Hepatocyte (in vitro differentiated cells): ENCODE measurements at regions not wholly inside any gene's neighbourhood (a gene's known extent, or its start where the extent isn't known, plus 50 kb on each side); places are given as distances from the start of the nearest gene placed in this dataset.
A peak's percentile ranks its signal among the peaks of the same experiment; 100 is the strongest.
"Not testable (repeated sequence)": the region's sequence is repeated elsewhere in the genome, so short reads cannot be mapped to it uniquely, and the experiment has no call there.

Experiments used
- DNase-seq: peaks from one replicate; pipeline ENCODE4 v3.0.0-alpha.2; 2016; ENCODE audit warnings: low spot score
- H2AFZ ChIP-seq: fragments of 200-600 bp; sonication (generic); 2 replicates; pipeline ENCODE4 v1.6.0; 2016; ENCODE audit warnings: antibody characterized with exemption, mild to moderate bottlenecking
- H3K27ac ChIP-seq: fragments of 200-600 bp; sonication (generic); 2 replicates; pipeline ENCODE4 v1.5.1; 2016; ENCODE audit warnings: mild to moderate bottlenecking
- H3K27me3 ChIP-seq: fragments of 200-600 bp; sonication (generic); 2 replicates; pipeline ENCODE4 v1.6.1; 2016
- H3K36me3 ChIP-seq: fragments of 200-600 bp; sonication (generic); replicated peaks from 2 replicates; pipeline ENCODE4 v1.5.1; 2016; ENCODE audit warnings: low read depth; ENCODE audit not compliant: insufficient read depth
- H3K4me1 ChIP-seq: fragments of 200-600 bp; sonication (generic); 2 replicates; pipeline ENCODE4 v1.5.1; 2016; ENCODE audit warnings: mild to moderate bottlenecking, moderate library complexity; ENCODE audit not compliant: insufficient read depth
- H3K4me2 ChIP-seq: fragments of 200-600 bp; sonication (generic); 2 replicates; pipeline ENCODE4 v1.6.0; 2016
- H3K4me3 ChIP-seq: fragments of 200-600 bp; sonication (generic); 2 replicates; pipeline ENCODE4 v1.5.1; 2016; ENCODE audit warnings: mild to moderate bottlenecking
- H3K79me2 ChIP-seq: fragments of 200-600 bp; sonication (generic); 2 replicates; pipeline ENCODE4 v1.6.0; 2017; ENCODE audit warnings: mild to moderate bottlenecking
- H3K9me2 ChIP-seq: fragments of 200-600 bp; sonication (generic); replicated peaks from 2 replicates; pipeline ENCODE4 v1.6.0; 2017; ENCODE audit warnings: mild to moderate bottlenecking; ENCODE audit not compliant: insufficient read depth
- H3K9me3 ChIP-seq: fragments of 200-600 bp; sonication (generic); 2 replicates; pipeline ENCODE4 v1.5.1; 2016; ENCODE audit warnings: low read depth, mild to moderate bottlenecking
- H4K20me1 ChIP-seq: fragments of 200-600 bp; sonication (generic); 2 replicates; pipeline ENCODE4 v1.6.0; 2016; ENCODE audit warnings: mild to moderate bottlenecking; ENCODE audit not compliant: insufficient read depth, poor library complexity, severe bottlenecking
- CTCF ChIP-seq: fragments of 200-600 bp; sonication (generic); IDR thresholded peaks from 2 replicates; pipeline ENCODE4 v1.5.1; 2016; ENCODE audit warnings: antibody characterized with exemption, mild to moderate bottlenecking; ENCODE audit not compliant: poor library complexity
- EZH2 ChIP-seq: fragments of 200-600 bp; sonication (generic); IDR thresholded peaks from 2 replicates; pipeline ENCODE4 v1.6.1; 2016; ENCODE audit warnings: antibody characterized with exemption, mild to moderate bottlenecking, borderline replicate concordance
- EZH2phosphoT487 ChIP-seq: fragments of 200-600 bp; sonication (generic); IDR thresholded peaks from one replicate; pipeline ENCODE4 v1.6.1; 2018; ENCODE audit warnings: antibody characterized with exemption, mild to moderate bottlenecking, low read depth, moderate library complexity; ENCODE audit not compliant: unreplicated experiment, severe bottlenecking
- WGBS: methylation state at CpG from one replicate; pipeline ENCODE4 v1.1.6; 2016; ENCODE audit warnings: low lambda C conversion rate; ENCODE audit errors: missing lambda C conversion rate; 5-methylcytosine and 5-hydroxymethylcytosine counted together

- Histone ChIP-seq H3K4me2 (no peak overlapping the region), H3K79me2 (no peaks in the 10 kb centered on the region), H2AFZ (no peak overlapping the region), H3K27me3 (no peaks in the 10 kb centered on the region), H3K4me1 (peaks cover 32% of the 10 kb centered on the region), H4K20me1 (no peaks in the 10 kb centered on the region), H3K27ac (no peak overlapping the region), H3K4me3 (no peak overlapping the region), H3K9me3 (no peaks in the 10 kb centered on the region), H3K9me2 (no peaks in the 10 kb centered on the region), H3K36me3 (no peaks in the 10 kb centered on the region)
- WGBS: 88% methylated on average over 3 of the region's 3 CpGs
- no peak for DNase-seq
- TF ChIP-seq EZH2phosphoT487: no peak
- no peak for TF ChIP-seq CTCF
- no peak for TF ChIP-seq EZH2
Observed at GRCh38 chr5:71929003-71929402, 178.3 kb upstream of the MAP1B start.

GRCh38 chr5:71930554-71930953, 176.7 kb upstream of the MAP1B start:
- H4K20me1 ChIP-seq, H3K9me2 ChIP-seq, H3K9me3 ChIP-seq, H3K36me3 ChIP-seq, H3K27ac ChIP-seq, H3K79me2 ChIP-seq, H3K4me3 ChIP-seq, H2AFZ ChIP-seq, H3K4me2 ChIP-seq, H3K27me3 ChIP-seq, DNase-seq: not testable (repeated sequence)
- peaks cover 16% of the 10 kb centered on the region for H3K4me1 ChIP-seq

GRCh38 chr5:71932131-71932654, 175.1 kb upstream of the MAP1B start:
- Histone ChIP-seq H3K9me2 (no peaks in the 10 kb centered on the region), H4K20me1 (no peaks in the 10 kb centered on the region), H3K9me3 (no peaks in the 10 kb centered on the region), H3K4me2 (no peak overlapping the region), H3K79me2 (no peaks in the 10 kb centered on the region), H3K27ac (peak overlapping the region; percentile 86), H2AFZ (peak overlapping the region; percentile 5), H3K27me3 (no peaks in the 10 kb centered on the region), H3K4me1 (peaks cover 13% of the 10 kb centered on the region), H3K4me3 (no peak overlapping the region), H3K36me3 (no peaks in the 10 kb centered on the region)
- TF ChIP-seq EZH2phosphoT487 (no peak), CTCF (no peak), EZH2 (no peak)
- 89% methylated on average over 1 of the region's 1 CpG for WGBS
- DNase-seq: peak; percentile 30

GRCh38 chr5:71932655-71933338, 174.5 kb upstream of the MAP1B start:
- Histone ChIP-seq H2AFZ (no peak overlapping the region), H3K36me3 (no peaks in the 10 kb centered on the region), H3K9me3 (no peaks in the 10 kb centered on the region), H3K9me2 (no peaks in the 10 kb centered on the region), H3K79me2 (no peaks in the 10 kb centered on the region), H4K20me1 (no peaks in the 10 kb centered on the region), H3K27me3 (no peaks in the 10 kb centered on the region), H3K4me2 (peak overlapping the region; percentile 16), H3K4me1 (peaks cover 13% of the 10 kb centered on the region), H3K4me3 (no peak overlapping the region), H3K27ac (peak overlapping the region; percentile 86)
- no peak for TF ChIP-seq CTCF
- no peak for TF ChIP-seq EZH2
- DNase-seq: peak; percentile 69
- WGBS: 68% methylated on average over 8 of the region's 8 CpGs
